ENCODE measurements at regions not wholly inside any gene's neighbourhood (a gene's known extent, or its start where the extent isn't known, plus 50 kb on each side); places are given as distances from the start of the nearest gene placed in this dataset.
"Not testable (repeated sequence)": the region's sequence is repeated elsewhere in the genome, so short reads cannot be mapped to it uniquely, and the experiment has no call there.

- WGBS, 2 donors, result 52 to 56% methylated on average over 1 of the region's 1 CpG
- DNase-seq (ENCODE audit: low spot score in 2 of 2), result no peak
- intact Hi-C loops (cut with DNase I; ENCODE audit: low total_unique reads), result no loop called here
- no peak for TF ChIP-seq CTCF (IDR thresholded peaks at IDR 0.05)
- no peak for TF ChIP-seq POLR2A (IDR thresholded peaks at IDR 0.05)
- H3K4me3 ChIP-seq (ENCODE audit: low read depth, poor library complexity, severe bottlenecking), result no peak overlapping the region
Measured at GRCh38 chr17:70717042-70717441, 547.7 kb downstream of the KCNJ2 start.

DNA sequence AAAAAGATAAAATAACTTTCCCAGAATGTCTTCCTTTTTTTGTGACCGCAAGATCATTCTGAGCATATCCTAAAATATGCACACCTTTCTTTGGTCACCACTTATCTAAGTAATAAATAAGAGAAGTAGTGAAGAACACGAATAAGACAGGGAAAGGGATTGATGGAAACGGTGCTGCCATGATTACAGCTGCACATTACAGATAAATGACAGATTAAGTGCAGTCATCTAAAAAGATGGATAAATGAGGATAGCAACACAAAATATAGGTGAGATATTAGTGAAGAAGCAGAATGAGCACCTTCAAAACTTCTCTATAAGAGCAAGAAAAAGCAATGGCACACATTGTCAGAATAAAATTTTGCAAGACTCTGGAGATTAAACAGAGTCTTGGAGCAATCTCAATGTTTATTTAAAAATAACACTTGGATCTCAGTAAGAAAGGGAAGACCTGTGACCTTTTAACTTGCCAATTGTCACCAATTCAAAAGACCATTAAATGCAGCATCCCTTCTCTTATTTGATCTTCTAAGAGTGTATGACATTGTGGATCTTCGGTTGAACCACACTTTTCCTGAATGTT is 567.1 kb downstream of the KCNJ2 start:
- intact Hi-C loops (cut with DNase I; ENCODE audit: low total_unique reads), result no loop called here
- no peak overlapping the region for H3K4me3 ChIP-seq (ENCODE audit: low read depth, poor library complexity, severe bottlenecking)
- WGBS, 2 donors, result 88 to 89% methylated on average over 4 of the region's 4 CpGs
- no peak for DNase-seq (ENCODE audit: low spot score in 2 of 2)
- no peak for TF ChIP-seq CTCF (IDR thresholded peaks at IDR 0.05)
- no peak for TF ChIP-seq POLR2A (IDR thresholded peaks at IDR 0.05)

DNA sequence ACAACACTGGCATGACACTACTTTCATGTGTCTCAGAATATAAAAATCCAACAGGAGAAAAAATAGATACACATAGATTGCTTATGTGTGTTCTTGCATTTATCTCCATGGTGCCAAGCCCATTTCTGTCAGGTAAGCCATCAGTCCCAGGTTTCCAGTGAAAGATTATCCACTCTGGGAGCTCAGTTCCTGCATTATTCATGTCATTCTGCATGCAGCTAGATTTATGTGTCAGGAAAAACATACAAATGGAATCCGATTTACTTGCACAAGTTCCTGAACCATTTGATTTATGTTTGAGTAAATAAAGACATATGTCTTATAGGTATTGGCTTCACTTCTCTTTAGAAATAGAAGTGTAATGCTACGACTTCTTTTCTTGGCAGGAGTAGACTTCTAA is 569.7 kb downstream of the KCNJ2 start:
- WGBS, 2 donors, result 19 to 23% methylated on average over 2 of the region's 2 CpGs
- TF ChIP-seq CTCF (IDR thresholded peaks at IDR 0.05) (no peak), POLR2A (IDR thresholded peaks at IDR 0.05) (no peak)

DNA sequence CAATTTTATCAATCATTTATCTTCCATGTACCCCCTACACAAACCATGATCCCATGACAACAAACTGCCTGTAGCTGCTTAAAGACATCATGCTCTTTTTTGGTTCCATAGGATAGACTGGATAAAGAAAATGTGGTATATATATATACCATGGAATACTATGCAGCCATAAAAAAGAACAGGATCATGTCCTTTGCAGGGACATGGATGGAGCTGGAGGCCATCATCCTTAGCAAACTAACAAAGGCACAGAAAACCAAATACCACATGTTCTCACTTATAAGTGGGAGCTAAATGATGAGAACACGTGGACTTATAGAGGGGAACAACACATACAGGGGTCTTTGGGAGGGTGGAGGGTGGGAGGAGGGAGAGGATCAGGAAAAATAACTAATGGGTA is 577.2 kb downstream of the KCNJ2 start:
- DNase-seq (ENCODE audit: low spot score in 2 of 2); intact Hi-C loops (cut with DNase I; ENCODE audit: low total_unique reads); H3K4me3 ChIP-seq (ENCODE audit: low read depth, poor library complexity, severe bottlenecking): not testable (repeated sequence)
- WGBS, 2 donors, result 85 to 96% methylated on average over 1 of the region's 1 CpG

More for the DNA sequence above, 569.7 kb downstream of the KCNJ2 start:
- no peak for DNase-seq (ENCODE audit: low spot score in 2 of 2)
- no peak overlapping the region for H3K4me3 ChIP-seq (ENCODE audit: low read depth, poor library complexity, severe bottlenecking)
- intact Hi-C loops (cut with DNase I; ENCODE audit: low total_unique reads), result no loop called here

GRCh38 chr17:70750983-70751382 is 581.7 kb downstream of the KCNJ2 start:
- 88 to 94% methylated on average over 1 of the region's 1 CpG for WGBS, 2 donors
- H3K4me3 ChIP-seq (ENCODE audit: low read depth, poor library complexity, severe bottlenecking), result no peak overlapping the region
- no peak for TF ChIP-seq CTCF (IDR thresholded peaks at IDR 0.05)
- TF ChIP-seq POLR2A (IDR thresholded peaks at IDR 0.05), result no peak
- DNase-seq (ENCODE audit: low spot score in 2 of 2), result no peak
- intact Hi-C loops (cut with DNase I; ENCODE audit: low total_unique reads), result no loop called here

DNA sequence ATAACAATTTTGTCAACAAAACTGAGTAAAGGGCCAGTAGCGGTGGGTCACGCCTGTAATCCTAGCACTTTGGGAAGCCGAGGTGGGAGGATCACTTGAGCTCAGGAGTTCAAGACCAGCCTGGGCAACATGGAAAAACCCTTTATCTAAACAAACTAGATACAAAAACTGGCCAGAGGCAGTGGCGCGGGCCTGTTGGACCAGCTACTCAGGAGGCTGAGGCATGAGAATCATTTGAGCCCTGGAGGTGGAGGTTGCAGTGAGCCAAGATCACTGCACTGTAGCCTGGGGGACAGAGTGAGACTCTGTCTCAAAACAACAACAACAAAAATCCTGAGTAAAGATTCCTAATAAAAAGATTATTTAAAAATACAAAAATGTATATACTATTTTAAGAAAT is 583.1 kb downstream of the KCNJ2 start:
- intact Hi-C loops (cut with DNase I; ENCODE audit: low total_unique reads); H3K4me3 ChIP-seq (ENCODE audit: low read depth, poor library complexity, severe bottlenecking); DNase-seq (ENCODE audit: low spot score in 2 of 2): not testable (repeated sequence)
- 90 to 91% methylated on average over 5 of the region's 5 CpGs for WGBS, 2 donors

GRCh38 chr17:70752966-70753467 is 583.7 kb downstream of the KCNJ2 start:
- DNase-seq (ENCODE audit: low spot score in 2 of 2), result no peak
- intact Hi-C loops (cut with DNase I; ENCODE audit: low total_unique reads), result no loop called here
- TF ChIP-seq CTCF (IDR thresholded peaks at IDR 0.05) (no peak), POLR2A (IDR thresholded peaks at IDR 0.05) (no peak)
- WGBS, 2 donors, result 95 to 100% methylated on average over 1 of the region's 1 CpG
- H3K4me3 ChIP-seq (ENCODE audit: low read depth, poor library complexity, severe bottlenecking), result no peak overlapping the region
